ENCODE measurements at regions not wholly inside any gene's neighbourhood (a gene's known extent, or its start where the extent isn't known, plus 50 kb on each side); places are given as distances from the start of the nearest gene placed in this dataset.
A peak's percentile ranks its signal among the peaks of the same experiment; 100 is the strongest.
"Not testable (repeated sequence)": the region's sequence is repeated elsewhere in the genome, so short reads cannot be mapped to it uniquely, and the experiment has no call there.

DNA sequence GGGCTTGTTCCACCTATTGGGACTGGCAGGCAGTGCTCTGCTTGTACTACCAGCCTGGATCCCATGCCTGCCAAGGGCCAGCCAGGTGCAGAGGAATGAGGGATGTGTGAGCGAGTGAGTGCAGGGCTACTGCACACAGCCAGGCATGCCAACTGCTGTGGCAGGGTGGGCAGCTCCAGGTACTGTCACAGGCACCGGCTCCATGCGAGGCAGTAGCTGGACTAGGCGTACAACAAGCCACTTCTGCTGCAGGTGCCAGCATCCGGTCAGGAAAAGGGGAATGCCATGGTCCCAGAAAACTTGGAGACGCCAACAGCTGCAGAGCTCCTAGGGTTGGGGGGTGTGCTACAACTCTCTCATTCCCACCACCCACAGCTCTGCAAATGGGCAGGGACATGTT is 1356.7 kb downstream of the SI start:
- DNase-seq (ENCODE audit: extremely low spot score, unreplicated experiment): no peak
- TF ChIP-seq, protein P1, sequence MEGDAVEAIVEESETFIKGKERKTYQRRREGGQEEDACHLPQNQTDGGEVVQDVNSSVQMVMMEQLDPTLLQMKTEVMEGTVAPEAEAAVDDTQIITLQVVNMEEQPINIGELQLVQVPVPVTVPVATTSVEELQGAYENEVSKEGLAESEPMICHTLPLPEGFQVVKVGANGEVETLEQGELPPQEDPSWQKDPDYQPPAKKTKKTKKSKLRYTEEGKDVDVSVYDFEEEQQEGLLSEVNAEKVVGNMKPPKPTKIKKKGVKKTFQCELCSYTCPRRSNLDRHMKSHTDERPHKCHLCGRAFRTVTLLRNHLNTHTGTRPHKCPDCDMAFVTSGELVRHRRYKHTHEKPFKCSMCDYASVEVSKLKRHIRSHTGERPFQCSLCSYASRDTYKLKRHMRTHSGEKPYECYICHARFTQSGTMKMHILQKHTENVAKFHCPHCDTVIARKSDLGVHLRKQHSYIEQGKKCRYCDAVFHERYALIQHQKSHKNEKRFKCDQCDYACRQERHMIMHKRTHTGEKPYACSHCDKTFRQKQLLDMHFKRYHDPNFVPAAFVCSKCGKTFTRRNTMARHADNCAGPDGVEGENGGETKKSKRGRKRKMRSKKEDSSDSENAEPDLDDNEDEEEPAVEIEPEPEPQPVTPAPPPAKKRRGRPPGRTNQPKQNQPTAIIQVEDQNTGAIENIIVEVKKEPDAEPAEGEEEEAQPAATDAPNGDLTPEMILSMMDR (conservative IDR thresholded peaks at IDR 0.05): no peak
- Mint-ChIP-seq H3K27ac (no peak overlapping the region), H3K27me3 (no peaks in the 10 kb centered on the region), H3K9me3 (peaks cover 4% of the 10 kb centered on the region), H3K4me1 (ENCODE audit: unreplicated experiment) (no peaks in the 10 kb centered on the region), H3K36me3 (no peaks in the 10 kb centered on the region), H3K4me3 (no peak overlapping the region)

GRCh38 chr3:163717377-163717776 is 1360.9 kb downstream of the SI start:
- H3K9me3 Mint-ChIP-seq: peaks cover 4% of the 10 kb centered on the region
- TF ChIP-seq, protein P1 (conservative IDR thresholded peaks at IDR 0.05): no peak
- DNase-seq (ENCODE audit: extremely low spot score, unreplicated experiment): no peak
- H3K36me3 Mint-ChIP-seq: no peaks in the 10 kb centered on the region
- H3K27ac Mint-ChIP-seq: no peak overlapping the region
- H3K4me3 Mint-ChIP-seq: no peak overlapping the region
- no peaks in the 10 kb centered on the region for H3K27me3 Mint-ChIP-seq
- H3K4me1 Mint-ChIP-seq (ENCODE audit: unreplicated experiment): no peaks in the 10 kb centered on the region

GRCh38 chr3:163708428-163708827 is 1369.9 kb downstream of the SI start:
- no peak for DNase-seq (ENCODE audit: extremely low spot score, unreplicated experiment)
- Mint-ChIP-seq H3K4me3 (no peak overlapping the region), H3K9me3 (no peaks in the 10 kb centered on the region), H3K4me1 (ENCODE audit: unreplicated experiment) (no peaks in the 10 kb centered on the region), H3K27me3 (no peaks in the 10 kb centered on the region), H3K36me3 (no peaks in the 10 kb centered on the region), H3K27ac (no peak overlapping the region)
- TF ChIP-seq, protein P1 (conservative IDR thresholded peaks at IDR 0.05): no peak

- H3K36me3 Mint-ChIP-seq: no peaks in the 10 kb centered on the region
- no peaks in the 10 kb centered on the region for H3K27me3 Mint-ChIP-seq
- TF ChIP-seq, protein P1 (conservative IDR thresholded peaks at IDR 0.05): no peak
- H3K9me3 Mint-ChIP-seq: no peaks in the 10 kb centered on the region
- no peak overlapping the region for H3K4me3 Mint-ChIP-seq
- DNase-seq (ENCODE audit: extremely low spot score, unreplicated experiment): no peak
- no peak overlapping the region for H3K27ac Mint-ChIP-seq
- no peaks in the 10 kb centered on the region for H3K4me1 Mint-ChIP-seq (ENCODE audit: unreplicated experiment)
Measured at GRCh38 chr3:163707659-163708058, 1370.6 kb downstream of the SI start.

GRCh38 chr3:163698221-163698620 is 1380.1 kb downstream of the SI start:
- H3K4me3 Mint-ChIP-seq: peak overlapping the region; percentile 38
- not testable (repeated sequence) for H3K27me3 Mint-ChIP-seq; H3K4me1 Mint-ChIP-seq (ENCODE audit: unreplicated experiment); H3K9me3 Mint-ChIP-seq; DNase-seq (ENCODE audit: extremely low spot score, unreplicated experiment); H3K36me3 Mint-ChIP-seq
- H3K27ac Mint-ChIP-seq: peak overlapping the region; percentile 15

- H3K27me3 Mint-ChIP-seq: no peaks in the 10 kb centered on the region
- no peaks in the 10 kb centered on the region for H3K4me1 Mint-ChIP-seq (ENCODE audit: unreplicated experiment)
- no peaks in the 10 kb centered on the region for H3K36me3 Mint-ChIP-seq
- peaks cover 6% of the 10 kb centered on the region for H3K9me3 Mint-ChIP-seq
- no peak for DNase-seq (ENCODE audit: extremely low spot score, unreplicated experiment)
- TF ChIP-seq, protein P1 (conservative IDR thresholded peaks at IDR 0.05): no peak
- H3K4me3 Mint-ChIP-seq: no peak overlapping the region
- no peak overlapping the region for H3K27ac Mint-ChIP-seq
Measured at GRCh38 chr3:163692494-163692893, 1385.8 kb downstream of the SI start.
